ENCODE measurements at regions not wholly inside any gene's neighbourhood (a gene's known extent, or its start where the extent isn't known, plus 50 kb on each side); places are given as distances from the start of the nearest gene placed in this dataset.
"Not testable (repeated sequence)": the region's sequence is repeated elsewhere in the genome, so short reads cannot be mapped to it uniquely, and the experiment has no call there.

DNA sequence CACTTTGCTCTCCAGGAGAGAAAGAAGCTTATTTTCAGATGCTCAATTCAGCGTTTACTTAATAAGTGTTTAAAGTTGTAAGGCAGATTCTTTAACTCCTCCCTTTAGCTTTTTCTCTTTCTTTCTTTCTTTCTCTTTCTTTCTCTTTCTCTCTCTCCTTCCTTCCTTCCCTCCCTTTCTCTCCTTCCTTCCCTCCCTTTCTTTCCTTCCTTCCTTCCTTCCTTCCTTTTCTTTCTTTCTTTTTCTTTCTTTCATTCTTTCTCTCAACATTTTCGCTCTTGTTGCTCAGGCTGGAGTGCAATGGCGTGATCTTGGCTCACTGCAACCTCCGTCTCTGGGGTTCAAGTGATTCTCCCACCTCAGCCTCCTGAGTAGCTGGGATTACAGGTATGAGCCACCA is 104.6 kb upstream of the GREM2 start:
- TF ChIP-seq CTCF (IDR thresholded peaks at IDR 0.05; ENCODE audit: insufficient read depth, low read length); POLR2AphosphoS5 (IDR thresholded peaks at IDR 0.05; ENCODE audit: low read depth); SPI1 (IDR thresholded peaks at IDR 0.05; ENCODE audit: borderline replicate concordance, low read depth); REST (IDR thresholded peaks at IDR 0.05; ENCODE audit: insufficient replicate concordance, low read depth); GABPA (IDR thresholded peaks at IDR 0.05; ENCODE audit: low read depth): not testable (repeated sequence)

Data from HL-60 (cell line).